Epithelial cell of esophagus (primary cell): ENCODE measurements at regions not wholly inside any gene's neighbourhood (a gene's known extent, or its start where the extent isn't known, plus 50 kb on each side); places are given as distances from the start of the nearest gene placed in this dataset.
A peak's percentile ranks its signal among the peaks of the same experiment; 100 is the strongest.

Experiments used
- DNase-seq: peaks from one replicate; pipeline ENCODE4 v3.0.0; 2010; ENCODE audit warnings: low read depth
- H3K4me3 ChIP-seq: 2 replicates; pipeline ENCODE4 v1.5.1; 2011; ENCODE audit warnings: mild to moderate bottlenecking, low read length, control low read depth
- TF ChIP-seq, protein P1 (sequence below): IDR thresholded peaks from 2 replicates; pipeline ENCODE4 v1.5.1; 2011; ENCODE audit warnings: low read depth, mild to moderate bottlenecking, low read length, control low read depth, inconsistent platforms; ENCODE audit not compliant: insufficient read depth; ENCODE audit errors: missing control alignments

DNA sequence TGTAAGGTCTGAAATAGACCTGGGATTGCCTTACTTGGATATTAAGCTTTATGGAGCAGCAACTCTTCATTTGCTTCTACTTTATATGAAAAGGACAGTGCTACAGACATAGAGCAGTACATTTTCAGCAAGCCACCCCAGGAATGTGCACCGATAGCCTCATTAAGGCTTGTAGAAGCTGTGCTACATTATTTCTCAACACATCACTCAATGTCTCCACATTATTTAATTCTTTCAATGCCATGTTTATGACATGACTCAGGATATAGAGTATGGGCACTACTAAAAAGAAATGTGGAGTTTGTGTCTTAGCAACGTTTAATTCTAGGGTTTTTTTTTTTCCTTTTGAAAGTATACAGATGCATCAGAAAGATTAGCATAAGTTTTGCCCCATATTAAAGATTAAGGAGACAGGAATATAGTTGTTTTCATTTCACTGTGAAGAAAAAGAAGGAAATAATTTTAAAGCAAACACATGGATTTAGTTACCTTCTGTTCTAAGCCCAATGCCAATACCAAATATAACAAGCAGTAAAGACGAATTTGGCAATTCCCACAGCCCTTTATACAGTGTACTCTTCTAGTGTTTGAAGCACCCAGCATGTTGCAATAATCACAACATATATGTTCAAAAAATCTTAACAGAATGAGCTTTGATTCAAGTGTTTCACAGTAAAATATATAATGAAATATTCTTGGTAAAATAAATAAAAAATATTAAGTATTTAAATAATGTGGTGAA, 2140.1 kb upstream of the AGA start:
- no peak for DNase-seq
- TF ChIP-seq, protein P1, sequence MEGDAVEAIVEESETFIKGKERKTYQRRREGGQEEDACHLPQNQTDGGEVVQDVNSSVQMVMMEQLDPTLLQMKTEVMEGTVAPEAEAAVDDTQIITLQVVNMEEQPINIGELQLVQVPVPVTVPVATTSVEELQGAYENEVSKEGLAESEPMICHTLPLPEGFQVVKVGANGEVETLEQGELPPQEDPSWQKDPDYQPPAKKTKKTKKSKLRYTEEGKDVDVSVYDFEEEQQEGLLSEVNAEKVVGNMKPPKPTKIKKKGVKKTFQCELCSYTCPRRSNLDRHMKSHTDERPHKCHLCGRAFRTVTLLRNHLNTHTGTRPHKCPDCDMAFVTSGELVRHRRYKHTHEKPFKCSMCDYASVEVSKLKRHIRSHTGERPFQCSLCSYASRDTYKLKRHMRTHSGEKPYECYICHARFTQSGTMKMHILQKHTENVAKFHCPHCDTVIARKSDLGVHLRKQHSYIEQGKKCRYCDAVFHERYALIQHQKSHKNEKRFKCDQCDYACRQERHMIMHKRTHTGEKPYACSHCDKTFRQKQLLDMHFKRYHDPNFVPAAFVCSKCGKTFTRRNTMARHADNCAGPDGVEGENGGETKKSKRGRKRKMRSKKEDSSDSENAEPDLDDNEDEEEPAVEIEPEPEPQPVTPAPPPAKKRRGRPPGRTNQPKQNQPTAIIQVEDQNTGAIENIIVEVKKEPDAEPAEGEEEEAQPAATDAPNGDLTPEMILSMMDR: no peak
- no peak overlapping the region for H3K4me3 ChIP-seq

DNA sequence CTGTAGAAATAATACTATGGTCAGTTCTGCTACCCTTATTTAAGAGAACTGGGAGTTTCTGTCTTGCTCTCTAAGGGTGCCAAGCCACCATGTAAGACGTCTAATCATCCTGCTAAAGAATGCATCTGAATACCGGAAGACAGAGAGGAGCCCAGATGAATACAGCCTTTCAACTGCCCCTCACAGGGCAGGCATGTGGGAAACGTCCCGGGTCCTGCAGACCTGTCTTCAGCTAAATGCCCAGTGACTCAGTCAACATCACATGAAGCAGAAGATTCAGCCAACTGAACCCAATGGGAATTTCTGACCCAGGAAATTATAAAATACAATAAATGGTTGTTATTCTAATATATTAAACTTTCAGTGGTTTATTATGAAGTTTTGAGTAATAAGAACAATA, 2141.0 kb upstream of the AGA start:
- TF ChIP-seq, protein P1: no peak
- DNase-seq: no peak
- H3K4me3 ChIP-seq: no peak overlapping the region

DNA sequence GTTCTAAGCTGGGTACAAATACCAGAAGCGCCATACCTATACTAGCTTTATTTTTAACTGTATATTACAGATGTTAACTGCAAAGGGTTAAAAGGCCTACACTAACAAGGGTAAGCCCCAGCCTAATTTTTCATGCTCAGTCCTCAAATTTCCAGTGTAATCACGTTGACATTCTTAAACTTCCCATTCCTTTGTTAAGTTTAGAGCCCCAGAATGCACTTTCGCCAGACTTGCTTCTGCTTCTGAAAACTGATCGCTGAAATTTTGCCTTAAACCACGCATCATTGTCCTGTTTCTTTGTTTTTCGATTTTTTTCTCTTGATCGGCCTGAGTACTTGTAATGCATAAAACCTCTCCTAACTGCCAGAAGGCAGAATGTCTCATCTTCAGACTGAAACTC, 2141.9 kb upstream of the AGA start:
- TF ChIP-seq, protein P1: no peak
- no peak for DNase-seq
- no peak overlapping the region for H3K4me3 ChIP-seq

DNA sequence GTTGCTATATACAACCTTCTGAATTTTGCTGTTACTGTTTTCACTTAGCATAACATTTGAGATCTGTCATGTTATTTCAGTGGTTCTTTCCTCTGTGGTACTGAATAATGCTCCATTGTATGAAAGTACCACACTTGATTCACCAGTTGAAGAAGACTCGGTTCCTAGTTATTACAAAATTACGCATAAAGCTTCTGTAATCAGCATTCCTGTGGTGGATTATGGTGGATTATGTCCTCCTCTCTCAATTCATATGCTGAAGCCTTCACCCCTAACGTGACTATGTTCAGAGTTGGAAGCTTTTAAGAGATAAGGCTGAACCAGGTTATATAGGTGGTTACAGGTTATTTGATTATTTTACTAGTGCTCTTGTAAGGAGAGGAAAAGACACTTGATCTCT, 2143.5 kb upstream of the AGA start:
- TF ChIP-seq, protein P1: no peak
- H3K4me3 ChIP-seq: no peak overlapping the region
- no peak for DNase-seq

DNA sequence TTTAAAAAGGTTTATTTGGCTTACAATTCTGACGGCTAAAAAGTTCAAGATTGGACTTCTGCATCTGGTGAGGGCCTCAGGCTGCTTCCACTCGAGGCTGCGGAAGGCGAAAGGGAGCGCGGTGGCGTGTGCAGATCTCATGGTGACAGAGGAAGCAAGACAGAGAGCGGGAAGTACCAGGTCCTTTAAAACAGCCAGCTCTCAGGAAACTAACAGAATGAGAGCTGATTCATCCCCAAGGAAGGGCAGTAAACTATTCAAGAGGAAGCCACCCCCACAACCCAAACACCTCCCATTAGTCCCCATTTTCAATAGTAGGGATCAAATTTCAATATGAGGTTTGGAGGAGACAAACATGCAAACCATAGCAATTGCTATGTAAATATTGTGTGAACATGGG, 2144.2 kb upstream of the AGA start:
- H3K4me3 ChIP-seq: no peak overlapping the region
- TF ChIP-seq, protein P1: no peak
- no peak for DNase-seq

DNA sequence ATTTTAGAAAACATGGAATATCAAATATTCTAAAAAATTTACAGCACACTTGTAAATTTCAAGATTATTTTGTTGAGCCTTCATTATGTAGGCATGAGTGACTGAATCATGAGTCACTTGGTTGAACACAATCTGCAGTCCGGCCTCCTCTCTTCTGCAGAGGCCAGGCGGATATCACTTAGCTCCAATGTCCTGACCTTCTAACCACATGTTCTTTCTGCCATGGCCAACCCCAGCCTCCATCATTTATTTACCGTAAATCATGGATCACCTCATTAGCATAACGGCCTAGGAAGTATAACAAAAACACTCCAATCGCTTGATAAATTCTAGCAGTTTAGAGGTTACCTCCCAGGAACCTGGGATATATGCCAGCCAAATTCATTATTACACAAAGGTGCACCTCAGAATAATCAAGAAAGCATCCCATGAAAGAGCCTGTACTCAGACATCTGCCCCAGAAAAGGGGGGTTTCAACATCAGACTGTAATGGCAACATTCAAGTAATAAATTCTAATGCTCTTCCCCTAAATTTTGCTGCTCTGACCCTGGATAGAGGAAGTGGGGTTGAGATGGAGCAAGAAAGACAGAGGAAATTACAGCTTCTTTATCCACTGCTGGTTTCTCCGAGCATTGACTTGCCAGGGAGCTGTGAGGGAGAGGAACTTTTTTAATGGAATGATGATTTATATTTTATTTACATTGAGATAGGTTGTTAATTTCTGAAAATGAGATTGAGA, 2153.6 kb upstream of the AGA start:
- no peak overlapping the region for H3K4me3 ChIP-seq
- peak; percentile 64 for DNase-seq
- TF ChIP-seq, protein P1: no peak
